ENCODE measurements at regions not wholly inside any gene's neighbourhood (a gene's known extent, or its start where the extent isn't known, plus 50 kb on each side); places are given as distances from the start of the nearest gene placed in this dataset.

DNA sequence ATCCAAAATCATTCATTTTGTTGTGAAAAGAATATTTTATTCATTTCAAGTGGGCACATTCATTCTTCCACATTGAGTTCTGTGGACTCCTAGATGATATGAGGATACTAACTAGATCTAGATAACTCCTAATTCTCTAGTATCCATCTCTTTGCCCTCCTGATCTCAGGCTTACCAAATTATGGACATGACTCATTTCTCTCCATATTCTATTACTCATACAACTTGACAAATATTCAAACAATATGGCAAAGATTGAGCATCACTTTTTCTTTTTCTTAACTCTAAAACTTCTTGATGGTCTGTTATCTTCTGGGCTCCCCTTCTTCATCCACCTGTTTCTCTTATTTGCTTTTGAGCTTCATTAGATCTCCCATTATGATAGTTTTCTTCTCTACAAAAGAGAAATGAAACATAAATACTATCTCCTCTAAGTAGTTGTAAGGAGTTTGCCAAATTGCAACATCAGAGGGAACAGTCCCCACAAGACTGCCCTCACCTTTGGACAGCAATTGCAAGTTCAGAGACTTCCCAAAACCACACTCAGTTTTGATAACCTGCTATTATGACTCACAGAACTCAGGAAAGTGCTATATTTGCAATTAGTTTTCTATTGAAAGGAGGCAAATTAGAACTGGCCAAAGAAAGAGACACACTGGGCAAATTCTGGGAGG, 422.9 kb downstream of the SPRY1 start:
- DNase-seq = peak; percentile 41 to 55

- no peak for DNase-seq
These were observed 425.3 kb downstream of the SPRY1 start for GRCh38 chr4:123821861-123822260.

GRCh38 chr4:123822353-123822752, 425.8 kb downstream of the SPRY1 start:
- DNase-seq = no peak

DNA sequence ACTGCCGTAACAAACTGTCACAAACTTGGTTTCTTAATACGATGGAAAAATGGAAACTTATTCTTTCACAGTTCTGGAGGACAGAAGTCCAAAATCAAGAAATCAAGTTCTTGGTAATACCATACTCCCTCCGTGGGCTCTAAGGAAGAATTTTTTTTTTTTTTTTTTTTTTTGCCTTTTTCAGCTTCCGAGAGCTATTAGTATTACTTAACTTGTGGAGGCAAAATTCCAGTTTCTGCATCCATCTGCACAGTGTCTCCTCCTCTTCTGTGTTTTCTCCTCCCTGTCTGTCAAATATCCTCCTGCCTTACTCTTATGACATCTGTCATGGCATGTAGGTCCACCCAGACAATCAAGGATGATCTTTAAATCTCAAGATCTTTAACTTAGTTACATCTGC, 426.6 kb downstream of the SPRY1 start:
- no peak for DNase-seq

- no peak for DNase-seq
These were observed 427.9 kb downstream of the SPRY1 start for GRCh38 chr4:123824524-123824923.

- no peak for DNase-seq
These were observed 429.1 kb downstream of the SPRY1 start for GRCh38 chr4:123825596-123826291.

DNA sequence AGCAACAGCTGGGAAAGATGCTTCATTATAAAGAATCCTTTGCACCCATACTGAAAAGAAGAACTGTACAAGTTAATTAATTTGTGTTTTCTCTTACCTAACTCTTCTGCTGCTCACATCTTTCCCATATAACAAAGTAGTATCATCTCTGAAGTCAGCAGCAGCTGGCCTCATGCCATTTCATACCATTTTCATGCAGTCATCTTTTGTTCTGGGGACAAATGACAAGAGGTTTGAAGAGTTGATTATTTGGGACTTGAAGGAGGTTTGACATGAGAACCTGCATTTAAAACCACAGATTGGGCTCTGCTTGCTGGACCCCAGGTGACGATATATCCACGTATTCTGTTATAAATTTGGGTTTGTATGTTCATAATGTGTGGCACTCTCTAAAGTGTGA, 430.3 kb downstream of the SPRY1 start:
- DNase-seq = no peak

DNA sequence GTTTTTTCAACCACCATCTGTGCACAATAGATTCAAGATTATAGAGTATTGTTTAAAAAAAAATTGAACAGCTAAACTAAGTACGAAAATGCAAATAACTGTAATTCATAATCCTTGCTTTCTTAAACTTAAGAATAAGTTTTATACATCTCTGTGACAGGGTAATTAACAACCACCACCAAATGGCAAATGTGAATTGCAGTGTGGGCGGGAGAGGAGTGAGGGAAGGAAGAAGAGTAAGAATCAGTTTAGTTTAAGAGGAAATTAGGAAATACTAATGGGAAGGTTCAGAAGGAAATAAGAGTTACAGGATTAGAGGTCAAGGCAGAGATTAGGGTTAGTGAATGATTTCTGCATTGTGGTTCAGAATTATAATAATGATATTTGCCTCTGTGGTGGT, 430.9 kb downstream of the SPRY1 start:
- DNase-seq = no peak

GRCh38 chr4:123830930-123831329, 434.3 kb downstream of the SPRY1 start:
- DNase-seq = no peak

DNA sequence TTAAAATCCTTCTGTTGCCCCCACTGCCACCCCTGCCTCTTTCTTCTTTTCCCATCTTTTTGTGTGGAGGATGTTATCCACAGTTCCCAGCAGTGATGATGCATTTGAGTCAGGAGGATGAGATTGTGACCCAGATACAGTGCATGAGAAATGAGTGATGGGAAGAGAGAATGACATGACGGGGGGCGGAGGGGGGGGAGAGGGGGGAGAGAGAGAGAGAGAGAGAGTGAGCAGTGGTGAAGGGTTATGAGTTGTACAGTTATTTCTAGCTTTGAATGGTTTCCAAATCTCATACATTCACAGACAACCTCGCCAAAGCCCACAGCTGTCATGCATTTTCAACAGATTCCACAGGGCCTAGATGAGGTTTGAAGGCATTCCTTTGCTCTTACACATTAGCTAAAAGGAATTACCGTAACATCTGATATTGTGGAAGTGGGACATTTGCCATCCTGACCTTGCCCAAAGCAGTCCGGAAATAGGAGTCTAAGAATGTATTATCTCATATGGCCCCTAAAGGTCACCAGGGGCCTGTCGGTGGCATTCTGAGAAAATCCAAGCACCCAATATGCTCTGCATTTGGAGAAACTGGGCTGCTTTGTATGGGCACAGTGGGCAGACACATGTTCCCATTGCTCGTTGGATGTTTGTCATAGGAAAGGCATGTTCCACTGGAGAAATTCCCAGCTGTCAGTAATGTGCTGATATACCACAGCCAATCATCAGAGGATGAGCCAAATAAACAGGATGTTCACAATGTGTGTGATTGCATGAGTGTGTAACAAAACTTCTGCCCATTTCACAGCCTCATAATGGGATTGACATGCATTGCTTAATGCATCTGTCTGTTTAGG, 435.8 kb downstream of the SPRY1 start:
- DNase-seq = no peak

DNA sequence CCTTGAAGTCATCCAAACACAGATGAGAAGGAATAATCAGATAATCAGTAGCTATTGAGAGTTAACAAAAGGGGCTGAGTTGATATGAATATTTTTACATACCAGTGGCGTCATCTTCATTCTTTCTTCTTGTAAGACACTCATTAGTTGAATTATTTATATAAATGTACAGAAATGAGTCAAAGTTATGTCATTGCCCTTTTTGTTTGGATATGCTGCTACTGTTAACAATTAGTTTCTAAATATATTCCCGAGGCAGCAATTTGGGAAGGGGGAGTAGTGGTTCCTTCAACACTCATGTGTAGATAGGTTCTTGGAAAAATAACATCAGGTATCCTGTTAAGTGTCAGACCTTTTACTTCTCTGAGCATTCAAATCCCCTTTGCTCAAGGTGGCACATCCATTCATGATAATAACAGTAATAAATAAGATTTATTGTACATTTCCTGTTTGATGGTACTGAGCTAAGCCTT, 436.6 kb downstream of the SPRY1 start:
- no peak for DNase-seq

DNA sequence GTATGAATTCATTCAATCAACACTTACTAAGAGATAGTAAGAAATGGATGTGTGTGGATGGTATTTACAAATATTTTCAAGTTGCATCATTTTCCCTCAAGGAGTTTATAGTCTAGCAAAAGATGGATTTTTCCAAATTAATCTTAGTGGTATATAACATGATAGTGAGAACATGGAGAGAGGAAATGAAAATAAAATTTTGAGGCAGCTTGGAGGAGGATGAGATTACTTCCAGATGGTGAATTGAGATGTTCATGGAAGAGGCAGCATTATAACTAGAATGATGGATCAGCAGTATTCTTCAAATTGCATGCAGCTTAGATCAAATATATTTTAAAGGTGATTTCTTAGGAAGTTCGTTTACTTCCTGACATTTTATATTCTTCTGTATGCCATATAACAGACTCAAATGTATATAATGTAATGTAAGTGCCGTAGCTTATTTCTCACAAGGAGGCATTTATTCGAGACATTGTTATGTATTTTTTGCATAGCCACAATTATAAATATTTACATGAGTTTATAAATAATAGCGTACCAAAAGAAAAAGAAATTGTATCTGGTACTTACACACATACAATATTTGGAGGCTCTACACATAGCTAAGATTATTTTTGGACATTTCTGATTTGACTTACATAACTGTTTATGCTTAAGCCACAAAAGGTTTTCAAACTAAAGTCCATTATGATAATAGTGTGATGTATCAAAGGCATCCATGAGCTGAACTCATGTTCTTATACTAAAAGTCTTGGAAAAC, 439.4 kb downstream of the SPRY1 start:
- no peak for DNase-seq

DNA sequence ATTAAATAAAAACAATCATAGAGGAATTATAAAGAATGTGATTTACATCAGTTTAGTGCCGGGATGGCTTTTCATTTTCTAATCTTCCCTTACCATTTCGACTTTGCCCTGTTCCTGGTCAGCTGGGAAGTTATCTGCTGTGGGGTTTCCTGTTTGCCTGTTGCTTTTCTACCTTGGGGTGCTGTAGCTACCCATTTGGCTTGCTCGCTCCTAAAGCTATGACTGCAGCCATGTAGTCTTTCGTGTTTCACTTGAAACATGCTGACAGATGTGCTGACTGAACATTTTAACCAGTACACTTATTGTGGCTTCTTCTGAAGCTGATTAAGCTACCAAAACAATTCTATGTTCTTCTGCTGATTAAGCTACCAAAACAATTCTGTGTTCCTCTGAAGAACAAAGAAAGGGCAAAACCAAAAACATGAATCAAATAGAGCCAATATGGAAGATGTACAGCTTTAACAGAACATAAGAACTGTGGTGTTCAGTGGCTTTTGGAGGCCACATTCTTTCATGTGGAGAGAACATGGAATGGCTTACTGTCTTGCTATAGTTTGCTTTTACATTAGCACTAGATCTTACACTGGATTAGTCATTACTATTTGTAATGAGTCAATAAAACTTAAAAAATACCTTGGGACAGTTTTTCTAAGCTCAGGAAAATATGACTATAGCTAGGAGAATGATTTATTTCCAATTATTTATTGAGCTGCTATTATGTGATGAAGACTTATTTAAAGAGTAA, 440.4 kb downstream of the SPRY1 start:
- DNase-seq = no peak

DNA sequence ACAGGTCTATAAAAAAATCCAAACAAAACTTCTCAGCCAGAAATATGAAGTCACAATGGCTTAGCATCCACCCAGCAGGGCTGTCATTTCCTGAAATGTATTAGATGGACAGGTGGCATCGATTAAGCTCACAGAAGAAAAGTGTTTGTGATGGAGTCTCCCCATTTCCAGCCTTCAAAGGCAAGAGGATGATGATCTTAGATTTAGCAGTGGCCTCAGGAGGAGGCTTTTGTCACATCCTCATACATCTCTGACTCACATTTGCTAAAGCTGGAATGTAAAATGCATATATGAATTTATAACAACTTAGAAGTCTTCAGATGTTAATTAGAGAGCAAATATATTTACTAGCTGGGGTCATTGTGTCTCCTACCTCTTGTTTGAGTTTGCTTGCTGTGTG, 441.9 kb downstream of the SPRY1 start:
- DNase-seq = no peak

- no peak for DNase-seq
These were observed 443.6 kb downstream of the SPRY1 start for GRCh38 chr4:123840197-123840596.

DNA sequence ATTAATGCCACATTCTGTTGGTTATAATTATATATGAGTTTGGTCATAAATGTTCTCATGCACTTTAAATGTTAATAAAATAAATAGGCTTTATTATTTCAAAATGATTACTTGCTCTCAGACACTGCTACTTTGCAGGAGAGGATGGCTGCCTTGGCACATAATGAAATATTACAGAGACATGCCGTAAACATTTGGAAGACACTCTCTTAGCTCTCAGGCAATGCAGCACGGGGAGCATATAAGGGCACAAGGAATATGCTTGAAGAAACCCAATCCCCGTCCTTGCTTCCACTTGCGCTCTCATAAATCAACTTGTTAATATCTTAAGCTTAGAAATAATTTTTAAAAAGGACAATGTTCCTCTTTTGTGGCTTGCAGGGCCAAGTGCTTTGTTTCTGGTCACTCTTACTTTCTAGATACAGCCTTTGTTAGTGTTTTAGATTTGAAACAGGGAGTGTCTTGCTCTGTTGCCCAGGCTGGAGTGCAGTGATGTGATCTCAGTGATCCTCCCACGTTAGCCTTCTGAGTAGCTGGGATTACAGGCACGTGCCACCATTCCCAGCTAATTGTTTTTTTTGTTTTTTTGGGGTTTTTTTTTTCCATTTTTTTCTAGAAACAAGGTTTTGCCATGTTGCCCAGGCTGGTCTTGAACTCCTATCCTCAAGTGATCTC, 445.0 kb downstream of the SPRY1 start:
- no peak for DNase-seq

- DNase-seq = no peak
These were observed 446.5 kb downstream of the SPRY1 start for GRCh38 chr4:123843137-123843536.

DNA sequence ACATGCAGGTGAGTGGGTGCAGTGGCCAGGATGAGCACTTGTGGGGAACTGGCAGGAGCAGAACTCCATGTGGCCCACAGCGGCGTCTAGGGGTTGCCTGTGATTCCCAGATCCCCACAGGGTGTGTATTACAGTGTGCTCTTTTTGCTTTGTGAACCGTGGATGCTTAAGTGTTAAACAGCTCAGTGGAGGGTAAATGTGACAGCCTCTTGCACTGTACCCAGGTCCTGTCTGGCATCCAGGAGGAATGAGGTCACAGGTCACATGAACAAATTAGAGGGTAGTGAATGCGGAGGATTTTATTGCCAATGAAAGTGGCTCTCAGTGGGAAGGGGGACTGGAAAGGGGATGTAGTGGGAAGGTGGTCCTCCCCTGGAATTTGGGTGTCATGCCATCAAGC, 447.8 kb downstream of the SPRY1 start:
- DNase-seq = no peak

DNA sequence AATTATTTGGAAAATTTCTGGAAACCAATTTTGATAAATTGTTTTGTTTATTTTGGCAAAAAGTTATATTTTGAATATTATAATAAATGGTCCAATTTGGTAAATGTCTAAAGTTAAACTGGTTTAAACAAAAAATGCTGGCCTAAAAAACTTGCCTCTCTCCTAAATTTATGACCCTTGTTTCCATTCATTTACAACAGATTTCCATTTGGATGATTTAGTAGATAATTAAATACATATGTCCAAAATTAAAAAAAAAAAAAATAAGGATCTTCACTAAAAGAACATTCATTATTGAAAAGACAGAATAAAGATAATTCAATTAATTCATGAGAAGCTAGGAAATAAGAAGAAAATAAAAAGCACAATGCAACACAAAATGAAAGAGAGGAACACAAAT, 449.5 kb downstream of the SPRY1 start:
- no peak for DNase-seq

- no peak for DNase-seq
These were observed 450.0 kb downstream of the SPRY1 start for GRCh38 chr4:123846561-123846960.

GRCh38 chr4:123848606-123849005, 452.0 kb downstream of the SPRY1 start:
- no peak for DNase-seq

- DNase-seq = no peak
These were observed 452.9 kb downstream of the SPRY1 start for GRCh38 chr4:123849495-123849894.
